ENCODE measurements at regions not wholly inside any gene's neighbourhood (a gene's known extent, or its start where the extent isn't known, plus 50 kb on each side); places are given as distances from the start of the nearest gene placed in this dataset.

DNA sequence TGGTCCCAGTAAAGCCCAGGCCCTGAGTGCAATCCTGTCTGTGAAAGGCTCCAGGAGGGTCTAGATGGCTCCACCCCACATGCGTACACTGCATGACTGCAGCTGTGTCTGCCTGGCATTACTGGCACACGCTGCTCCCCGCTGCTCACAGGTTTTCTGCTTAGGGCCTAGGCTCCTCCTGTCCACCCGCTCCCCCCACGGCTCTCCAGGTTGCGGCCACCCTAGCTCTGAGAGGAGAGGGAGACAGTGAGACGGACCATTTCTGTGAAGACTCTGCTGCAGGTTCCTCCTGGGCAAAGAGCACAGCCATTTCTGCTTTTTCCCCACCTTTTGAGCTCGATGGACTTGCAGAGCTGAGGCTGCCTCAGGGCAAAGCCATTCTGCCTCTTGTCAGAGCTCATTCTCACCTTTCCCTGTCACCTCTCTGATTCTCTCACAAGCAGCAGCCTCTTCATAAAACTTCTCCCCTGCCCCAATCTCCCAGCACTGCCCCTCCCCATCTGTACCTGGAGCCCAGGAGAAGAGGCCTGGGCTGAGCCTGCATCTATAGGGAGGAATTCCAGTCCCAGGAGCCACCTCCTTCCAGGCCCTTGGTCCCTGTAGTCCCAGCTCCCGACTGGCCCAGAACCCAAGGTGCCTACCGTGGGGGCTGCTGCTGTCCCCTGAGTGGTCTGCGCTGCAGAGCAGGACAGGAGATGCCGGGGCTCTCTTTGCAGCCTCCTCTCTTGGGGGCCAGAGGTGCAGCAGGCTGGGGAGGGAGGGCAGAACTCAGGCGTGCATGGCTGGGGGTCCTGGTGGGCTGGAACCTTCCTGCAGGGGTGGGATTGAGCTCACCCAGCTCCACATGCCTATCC is 433.7 kb upstream of the B3GAT1 start (continued):
- TF ChIP-seq, protein P1, sequence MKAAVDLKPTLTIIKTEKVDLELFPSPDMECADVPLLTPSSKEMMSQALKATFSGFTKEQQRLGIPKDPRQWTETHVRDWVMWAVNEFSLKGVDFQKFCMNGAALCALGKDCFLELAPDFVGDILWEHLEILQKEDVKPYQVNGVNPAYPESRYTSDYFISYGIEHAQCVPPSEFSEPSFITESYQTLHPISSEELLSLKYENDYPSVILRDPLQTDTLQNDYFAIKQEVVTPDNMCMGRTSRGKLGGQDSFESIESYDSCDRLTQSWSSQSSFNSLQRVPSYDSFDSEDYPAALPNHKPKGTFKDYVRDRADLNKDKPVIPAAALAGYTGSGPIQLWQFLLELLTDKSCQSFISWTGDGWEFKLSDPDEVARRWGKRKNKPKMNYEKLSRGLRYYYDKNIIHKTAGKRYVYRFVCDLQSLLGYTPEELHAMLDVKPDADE (conservative IDR thresholded peaks at IDR 0.05; ENCODE audit: control insufficient read depth, low read depth, low read length) = no peak

DNA sequence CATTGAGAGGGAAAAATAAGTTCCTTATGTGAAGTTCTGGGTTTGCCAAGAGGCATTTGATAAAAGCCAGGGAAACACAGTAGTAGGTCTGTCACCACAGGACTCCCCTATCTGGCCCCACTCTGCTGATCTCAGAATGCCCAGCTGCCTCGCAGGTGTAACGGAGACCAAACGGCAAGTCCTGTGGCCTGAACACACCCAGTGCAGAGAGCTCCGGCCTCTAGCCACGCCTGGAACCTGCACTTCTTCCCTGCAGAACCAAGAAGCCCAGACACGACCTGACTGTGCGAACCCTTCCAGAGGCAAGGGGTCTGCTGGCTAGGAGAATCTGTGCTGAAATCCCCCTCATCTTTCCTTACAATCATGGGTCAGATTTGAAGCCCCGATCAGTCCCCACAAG is 432.8 kb upstream of the B3GAT1 start:
- H3K4me1 ChIP-seq (replicated peaks in 1 of 2; ENCODE audit: control insufficient read depth in 2 of 2, insufficient read depth in 2 of 2, low read length in 2 of 2) = no peaks in the 10 kb centered on the region
- BruUV-seq (replicated peaks) = no TSS peak
- WGBS (ENCODE audit: insufficient coverage, low coverage, missing lambda C conversion rate) = 0% methylated on average over 8 of the region's 8 CpGs
- DNase-seq (ENCODE audit: extremely low read depth in 1 of 4, low spot score in 3 of 4) (no peak), ATAC-seq (no peak), FAIRE-seq (no peak)
- H3K4me3 ChIP-seq = no peak overlapping the region
- H3K9ac ChIP-seq (ENCODE audit: insufficient read depth in 1 of 2, low read depth in 2 of 2, low read length in 2 of 2) = no peak overlapping the region
- H3K9me3 ChIP-seq (replicated peaks; ENCODE audit: control insufficient read depth, insufficient read depth, low read depth, low read length) = no peaks in the 10 kb centered on the region
- H3K79me2 ChIP-seq (ENCODE audit: control insufficient read depth, insufficient read depth, low read length) = no peaks in the 10 kb centered on the region
- H3K36me3 ChIP-seq (ENCODE audit: control insufficient read depth, insufficient read depth, low read length) = no peaks in the 10 kb centered on the region
- no peak overlapping the region for H2AFZ ChIP-seq (ENCODE audit: low read depth, low read length)
- in situ Hi-C loops (cut with MboI) = no loop called here
- no peak overlapping the region for H3K27ac ChIP-seq (ENCODE audit: extremely low read depth, low read depth, low read length)
- H3K9me1 ChIP-seq (ENCODE audit: control insufficient read depth, insufficient read depth, low read length) = no peaks in the 10 kb centered on the region
- POLR2A ChIA-PET = interaction anchor here (1.3 kb wide), 1 partner anchor 10 kb away, joined by 4 read pairs; no protein-coding TSS in a partner anchor
- H4K20me1 ChIP-seq (replicated peaks; ENCODE audit: control insufficient read depth, insufficient read depth, low read length) = no peaks in the 10 kb centered on the region
- intact Hi-C loops (cut with micrococcal nuclease) = no loop called here
- TF ChIP-seq SMARCC2 (IDR thresholded peaks at IDR 0.05; ENCODE audit: low read depth) (no peak), TCFL5 (CRISPR knock-in tag; conservative IDR thresholded peaks at IDR 0.05) (no peak), ZFX (CRISPR knock-in tag; IDR thresholded peaks at IDR 0.05) (no peak)
- CTCF ChIA-PET (ENCODE audit: low intra/inter-chr PET ratio) = no interaction called here
- H3K4me2 ChIP-seq (ENCODE audit: insufficient read depth, low read length) = no peak overlapping the region
- peaks cover 3 to 39% of the 10 kb centered on the region in 2 experiments; a peak in 3 of 5 replicates for H3K27me3 ChIP-seq (ENCODE audit: control insufficient read depth in 2 of 2, insufficient read depth in 2 of 2, low read length in 2 of 2)
